Skin epidermis (tissue), 12 donors: ENCODE measurements at regions not wholly inside any gene's neighbourhood (a gene's known extent, or its start where the extent isn't known, plus 50 kb on each side); places are given as distances from the start of the nearest gene placed in this dataset.
A peak's percentile ranks its signal among the peaks of the same experiment; 100 is the strongest.
"Not testable (repeated sequence)": the region's sequence is repeated elsewhere in the genome, so short reads cannot be mapped to it uniquely, and the experiment has no call there.

Experiments
- H3K27ac ChIP-seq, 21 experiments: fragments of 200-600 bp; sonication (generic) in 11 of 21; one replicate each; pipeline ENCODE4 v1.5.0; 2020; ENCODE audit warnings: mild to moderate bottlenecking in 3 of 21, inconsistent platforms in 2 of 21, moderate library complexity in 2 of 21
- H3K4me3 ChIP-seq, 7 experiments: fragments of 200-600 bp; sonication (generic) in 2 of 7; one replicate each; pipeline ENCODE4 v1.5.0; 2020; ENCODE audit warnings: inconsistent platforms in 2 of 7, mild to moderate bottlenecking in 2 of 7, moderate library complexity in 1 of 7

DNA sequence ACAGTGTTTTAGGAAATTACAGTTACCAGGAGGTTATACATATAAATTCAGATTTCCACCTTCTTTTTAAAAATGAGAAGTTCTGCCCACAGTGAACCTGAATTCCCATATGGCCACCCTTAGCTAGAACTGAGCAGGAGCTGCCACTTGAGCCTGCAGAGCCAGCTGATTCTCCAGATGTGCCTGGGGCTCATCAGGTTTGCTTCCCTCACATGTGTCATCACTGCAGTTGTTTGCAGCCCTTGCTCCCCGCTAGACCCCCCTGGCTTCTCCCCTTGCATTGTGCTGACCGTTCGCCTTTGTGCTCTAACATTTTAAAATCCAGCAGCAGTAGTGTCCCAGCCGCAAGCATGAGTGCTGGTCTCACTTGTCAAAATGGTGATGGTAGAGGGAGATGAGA is 131.1 kb downstream of the UTRN start:
- no peak overlapping the region for H3K27ac ChIP-seq
- no peak overlapping the region for H3K4me3 ChIP-seq

GRCh38 chr6:144416773-144417172 is 131.6 kb downstream of the UTRN start:
- H3K27ac ChIP-seq = no peak overlapping the region
- H3K4me3 ChIP-seq = no peak overlapping the region

- Histone ChIP-seq H3K4me3 (no peak overlapping the region), H3K27ac (no peak overlapping the region)
Observed at GRCh38 chr6:144417681-144418080, 132.5 kb downstream of the UTRN start.

- H3K4me3 ChIP-seq = no peak overlapping the region
- H3K27ac ChIP-seq = no peak overlapping the region
Observed at GRCh38 chr6:144418959-144419545, 133.9 kb downstream of the UTRN start.

DNA sequence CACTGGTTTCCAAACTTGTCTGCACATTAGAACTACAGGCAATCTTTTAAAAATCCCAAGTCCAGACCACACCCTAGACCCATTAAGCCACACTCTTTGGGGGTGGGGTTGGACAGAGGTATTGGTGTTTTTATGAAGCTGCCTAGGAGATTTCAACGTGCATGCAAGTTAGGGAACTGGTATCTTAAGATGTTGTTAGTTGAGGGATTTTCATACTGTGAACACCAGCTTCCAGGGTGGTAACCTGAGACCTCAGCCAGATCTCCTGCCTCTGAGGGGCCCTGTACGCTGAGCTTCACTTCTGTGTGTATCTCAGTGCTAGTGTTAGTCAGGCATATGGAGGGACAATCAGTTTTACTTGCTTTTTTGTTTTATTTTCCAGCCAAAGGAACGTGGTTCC is 138.0 kb downstream of the UTRN start:
- Histone ChIP-seq H3K4me3 (no peak overlapping the region), H3K27ac (no peak overlapping the region)

DNA sequence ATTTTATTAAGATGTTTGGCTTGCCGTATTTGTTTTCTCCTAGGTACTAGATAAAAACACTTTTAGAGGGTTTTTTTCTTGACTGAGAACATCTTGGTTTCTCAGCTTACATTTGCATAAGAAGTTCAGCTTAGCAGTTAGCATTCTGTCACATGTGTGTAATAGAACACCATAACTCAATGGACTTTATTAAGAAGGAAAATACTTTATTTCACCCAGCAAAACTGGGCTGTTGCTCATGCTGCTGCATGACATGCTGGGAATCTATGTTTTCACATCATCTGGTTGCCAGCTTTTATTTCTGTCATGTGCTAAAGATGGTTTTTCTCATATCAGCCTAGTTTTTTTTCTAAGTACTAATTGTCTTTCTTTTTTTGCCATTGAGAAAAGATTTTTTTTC is 144.6 kb downstream of the UTRN start:
- Histone ChIP-seq H3K27ac (no peak overlapping the region), H3K4me3 (no peak overlapping the region)

DNA sequence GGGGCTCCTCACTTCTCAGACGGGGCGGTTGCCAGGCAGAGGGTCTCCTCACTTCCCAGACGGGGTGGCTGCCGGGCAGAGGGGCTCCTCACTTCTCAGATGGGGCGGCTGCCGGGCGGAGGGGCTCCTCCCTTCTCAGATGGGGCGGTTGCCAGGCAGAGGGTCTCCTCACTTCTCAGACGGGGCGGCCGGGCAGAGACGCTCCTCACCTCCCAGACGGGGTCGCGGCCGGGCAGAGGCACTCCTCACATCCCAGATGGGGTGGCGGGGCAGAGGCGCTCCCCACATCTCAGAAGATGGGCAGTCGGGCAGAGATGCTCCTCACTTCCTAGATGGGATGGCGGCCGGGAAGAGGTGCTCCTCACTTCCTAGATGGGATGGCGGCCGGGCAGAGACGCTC is 148.3 kb downstream of the UTRN start:
- H3K4me3 ChIP-seq, H3K27ac ChIP-seq: not testable (repeated sequence)

DNA sequence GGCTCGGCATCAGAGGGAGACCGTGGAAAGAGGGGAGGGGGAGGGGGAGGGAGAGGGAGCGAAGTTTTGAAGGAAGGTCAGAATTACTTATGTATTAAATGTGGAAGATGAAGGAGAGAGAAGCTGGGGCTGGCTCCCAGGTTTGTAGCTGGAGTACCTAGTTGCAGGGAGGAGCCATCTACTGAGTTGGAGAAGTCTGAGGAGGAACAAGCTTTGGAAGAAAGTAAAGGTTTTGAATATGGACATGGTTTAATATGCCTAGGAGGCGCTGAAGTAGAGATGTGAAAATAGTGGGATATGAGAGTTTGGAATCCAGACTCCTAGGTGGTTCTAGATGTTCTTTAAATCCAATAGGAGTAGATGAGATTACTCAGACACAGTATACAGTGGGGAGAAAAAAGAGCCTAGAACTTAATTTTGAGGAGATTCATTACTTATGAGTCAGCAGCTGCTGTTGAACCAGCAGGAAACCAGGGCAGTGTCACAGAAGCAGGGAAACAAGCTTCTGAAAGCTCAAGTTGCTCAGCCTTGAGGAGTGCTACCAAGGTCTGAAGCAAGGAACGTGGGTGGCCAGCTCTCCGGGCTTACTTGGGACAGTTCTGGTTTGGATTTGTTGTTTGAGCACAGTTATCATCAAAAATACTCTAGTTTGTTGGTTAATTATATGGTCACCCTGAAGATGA is 149.3 kb downstream of the UTRN start:
- no peak overlapping the region for H3K4me3 ChIP-seq
- H3K27ac ChIP-seq = no peak overlapping the region

- Histone ChIP-seq H3K27ac (no peak overlapping the region), H3K4me3 (no peak overlapping the region)
Observed at GRCh38 chr6:144435602-144436426, 150.7 kb downstream of the UTRN start.

- no peak overlapping the region for H3K4me3 ChIP-seq
Observed at GRCh38 chr6:144437105-144437504, 152.0 kb downstream of the UTRN start.

DNA sequence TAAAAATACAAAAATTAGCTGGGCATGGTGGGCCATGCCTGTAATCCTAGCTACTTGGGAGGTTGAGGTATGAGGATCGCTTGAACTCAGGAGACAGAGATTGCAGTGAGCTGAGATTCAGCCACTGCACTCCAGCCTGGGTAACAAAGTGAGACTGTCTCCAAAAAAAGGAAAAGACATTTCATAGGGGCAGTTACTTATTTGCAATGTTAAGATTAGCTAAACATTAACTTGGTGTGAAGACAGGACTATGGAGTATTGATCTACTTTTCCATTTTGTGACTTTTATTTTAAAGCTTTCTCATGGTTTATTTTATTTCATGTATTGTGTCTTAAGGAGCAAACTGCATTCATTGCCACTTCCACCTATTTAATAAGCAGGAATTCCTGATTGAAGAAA is 153.0 kb downstream of the UTRN start:
- Histone ChIP-seq H3K27ac (no peak overlapping the region), H3K4me3 (no peak overlapping the region)

More at GRCh38 chr6:144437105-144437504, 152.0 kb downstream of the UTRN start:
- no peak overlapping the region for H3K27ac ChIP-seq

- H3K4me3 ChIP-seq = no peak overlapping the region
- H3K27ac ChIP-seq = no peak overlapping the region
Observed at GRCh38 chr6:144439016-144439415, 153.9 kb downstream of the UTRN start.

- H3K27ac ChIP-seq, H3K4me3 ChIP-seq: not testable (repeated sequence)
Observed at GRCh38 chr6:144441801-144442200, 156.7 kb downstream of the UTRN start.

GRCh38 chr6:144443157-144443556 is 158.0 kb downstream of the UTRN start:
- Histone ChIP-seq H3K4me3 (no peak overlapping the region), H3K27ac (no peak overlapping the region)

DNA sequence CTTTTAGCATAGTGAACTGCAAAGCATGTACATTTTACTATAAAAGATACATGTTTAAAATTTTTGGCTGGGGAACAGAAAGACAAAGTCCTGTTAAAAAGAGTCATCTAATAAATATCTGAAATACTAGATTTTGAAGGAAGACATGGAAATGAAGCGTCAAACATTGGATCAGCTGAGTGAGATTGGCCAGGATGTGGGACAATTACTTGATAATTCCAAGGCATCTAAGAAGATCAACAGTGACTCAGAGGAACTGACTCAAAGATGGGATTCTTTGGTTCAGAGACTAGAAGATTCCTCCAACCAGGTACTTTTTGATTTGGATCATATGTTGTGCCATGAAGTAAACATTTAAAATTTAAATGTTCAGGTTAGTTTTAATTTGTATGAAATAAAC is 162.3 kb downstream of the UTRN start:
- Histone ChIP-seq H3K27ac (no peak overlapping the region), H3K4me3 (no peak overlapping the region)

- H3K4me3 ChIP-seq = no peak overlapping the region
- H3K27ac ChIP-seq = no peak overlapping the region
Observed at GRCh38 chr6:144449218-144449617, 164.1 kb downstream of the UTRN start.

- Histone ChIP-seq H3K27ac (peak overlapping the region in 1 of 21 experiments; percentile 22), H3K4me3 (no peak overlapping the region)
Observed at GRCh38 chr6:144449911-144450597, 164.9 kb downstream of the UTRN start.

GRCh38 chr6:144460327-144461095 is 175.4 kb downstream of the UTRN start:
- H3K27ac ChIP-seq = no peak overlapping the region
- no peak overlapping the region for H3K4me3 ChIP-seq

DNA sequence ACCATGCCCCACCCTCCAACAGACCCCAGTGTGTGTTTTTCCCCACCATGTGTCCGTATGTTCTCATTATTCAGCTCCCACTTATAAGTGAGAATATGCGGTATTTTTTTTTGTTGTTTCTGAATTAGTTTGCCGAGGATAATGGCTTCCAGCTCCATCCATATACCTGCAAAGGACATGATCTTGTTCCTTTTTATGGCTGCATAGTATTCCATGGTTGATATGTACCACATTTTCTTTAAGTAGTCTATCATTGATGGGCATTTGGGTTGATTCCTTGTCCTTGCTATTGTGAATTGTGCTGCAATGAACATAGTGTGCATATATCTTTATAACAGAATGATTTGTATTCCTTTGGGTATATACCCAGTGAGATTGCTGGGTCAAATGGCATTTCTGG is 176.9 kb downstream of the UTRN start:
- H3K4me3 ChIP-seq = no peak overlapping the region
- H3K27ac ChIP-seq = no peak overlapping the region

DNA sequence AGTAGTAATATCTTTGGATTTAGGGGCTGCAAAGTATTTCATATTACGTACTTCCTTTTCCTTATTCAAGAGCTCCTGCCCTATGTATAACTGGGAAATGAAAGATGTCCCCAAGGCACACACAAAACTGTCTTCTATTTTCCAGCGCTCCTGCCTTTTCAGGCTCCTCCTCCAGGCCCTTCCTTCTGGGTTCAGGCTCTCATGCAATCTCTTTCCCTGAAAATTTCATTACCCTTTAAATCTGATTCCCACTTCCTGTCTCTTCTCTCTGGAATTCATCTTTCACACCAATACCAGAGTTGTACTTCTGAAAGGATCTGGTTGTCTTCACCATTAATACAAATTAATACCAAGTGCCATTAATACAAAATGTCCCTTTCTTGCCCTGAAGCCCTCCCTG is 181.6 kb downstream of the UTRN start:
- H3K4me3 ChIP-seq = no peak overlapping the region
- no peak overlapping the region for H3K27ac ChIP-seq
